Trophoblast cell (in vitro differentiated cells and primary cell): ENCODE measurements at regions not wholly inside any gene's neighbourhood (a gene's known extent, or its start where the extent isn't known, plus 50 kb on each side); places are given as distances from the start of the nearest gene placed in this dataset.

Source experiments
- DNase-seq, 2 donors: peaks; one replicate each; pipeline ENCODE4 v3.0.0-alpha.2; 2016
- H2AFZ ChIP-seq: 2 replicates; pipeline ENCODE4 v1.6.1; 2013; ENCODE audit warnings: low read length, moderate library complexity, mild to moderate bottlenecking; ENCODE audit not compliant: insufficient read depth, poor library complexity
- H2AK5ac ChIP-seq: 2 replicates; pipeline ENCODE4 v1.6.1; 2013; ENCODE audit warnings: mild to moderate bottlenecking, low read length
- H2BK120ac ChIP-seq: 2 replicates; pipeline ENCODE4 v1.6.1; 2013; ENCODE audit warnings: low read length, mild to moderate bottlenecking, moderate library complexity; ENCODE audit not compliant: insufficient read depth, poor library complexity
- H2BK12ac ChIP-seq: 2 replicates; pipeline ENCODE4 v1.6.1; 2013; ENCODE audit warnings: mild to moderate bottlenecking, low read length, moderate library complexity
- H2BK5ac ChIP-seq: 2 replicates; pipeline ENCODE4 v1.6.1; 2013; ENCODE audit warnings: low read length, low read depth, moderate library complexity, mild to moderate bottlenecking; ENCODE audit not compliant: poor library complexity
- H3K14ac ChIP-seq: 2 replicates; pipeline ENCODE4 v1.6.1; 2013; ENCODE audit warnings: mild to moderate bottlenecking, low read length
- H3K18ac ChIP-seq: 2 replicates; pipeline ENCODE4 v1.6.1; 2013; ENCODE audit warnings: mild to moderate bottlenecking, low read length
- H3K23ac ChIP-seq: 2 replicates; pipeline ENCODE4 v1.6.1; 2013; ENCODE audit warnings: low read length
- H3K27ac ChIP-seq: 2 replicates; pipeline ENCODE4 v1.5.1; 2013; ENCODE audit warnings: low read depth, mild to moderate bottlenecking, inconsistent platforms, low read length, moderate library complexity
- H3K27me3 ChIP-seq: 2 replicates; pipeline ENCODE4 v1.6.1; 2013; ENCODE audit warnings: inconsistent platforms, mild to moderate bottlenecking, low read length, moderate library complexity; ENCODE audit not compliant: insufficient read depth
- H3K36me3 ChIP-seq, 2 experiments: 1 replicate in 1 of 2; 2 replicates in 1 of 2; pipeline ENCODE4 v1.6.1; 2013; ENCODE audit warnings: low read length in 2 of 2, mild to moderate bottlenecking in 2 of 2, moderate library complexity in 1 of 2; ENCODE audit not compliant: insufficient read depth in 2 of 2, control insufficient read depth in 1 of 2
- H3K4ac ChIP-seq: 2 replicates; pipeline ENCODE4 v1.6.1; 2013; ENCODE audit warnings: low read depth, mild to moderate bottlenecking, low read length, moderate library complexity
- H3K4me1 ChIP-seq, 2 experiments: 1 replicate in 1 of 2; 2 replicates in 1 of 2; pipeline ENCODE4 v1.6.1; 2013; ENCODE audit warnings: low read length in 2 of 2, mild to moderate bottlenecking in 2 of 2, moderate library complexity in 1 of 2; ENCODE audit not compliant: insufficient read depth in 2 of 2, control insufficient read depth in 1 of 2
- H3K4me2 ChIP-seq: 2 replicates; pipeline ENCODE4 v1.6.1; 2013; ENCODE audit warnings: inconsistent platforms, mild to moderate bottlenecking, low read length, moderate library complexity
- H3K4me3 ChIP-seq: 2 replicates; pipeline ENCODE4 v1.5.1; 2013; ENCODE audit warnings: mild to moderate bottlenecking, low read depth, low read length, inconsistent platforms
- H3K79me1 ChIP-seq: one replicate; pipeline ENCODE4 v1.6.1; 2013; ENCODE audit warnings: low read length
- H3K79me2 ChIP-seq: 2 replicates; pipeline ENCODE4 v1.6.1; 2013; ENCODE audit warnings: low read length, mild to moderate bottlenecking; ENCODE audit not compliant: control insufficient read depth, insufficient read depth, poor library complexity
- H3K9ac ChIP-seq: 2 replicates; pipeline ENCODE4 v1.6.1; 2013; ENCODE audit warnings: mild to moderate bottlenecking, low read length
- H3K9me3 ChIP-seq: 2 replicates; pipeline ENCODE4 v1.6.1; 2013; ENCODE audit warnings: low read depth, mild to moderate bottlenecking, control low read depth, inconsistent platforms, low read length; ENCODE audit not compliant: insufficient read depth
- H4K12ac ChIP-seq: 2 replicates; pipeline ENCODE4 v1.6.1; 2013; ENCODE audit warnings: low read depth, mild to moderate bottlenecking, low read length, moderate library complexity
- H4K8ac ChIP-seq: 2 replicates; pipeline ENCODE4 v1.6.1; 2013; ENCODE audit warnings: low read depth, mild to moderate bottlenecking, low read length, moderate library complexity
- H4K91ac ChIP-seq: one replicate; pipeline ENCODE4 v1.6.1; 2013; ENCODE audit warnings: low read depth, mild to moderate bottlenecking, low read length, moderate library complexity
- WGBS: extraction: QIAGEN DNeasy Blood & Tissue Kit; methylation state at CpG from one replicate; pipeline ENCODE4 v1.1.7; 2013; ENCODE audit warnings: missing lambda C conversion rate; ENCODE audit not compliant: insufficient read length, insufficient coverage; ENCODE audit errors: extremely low coverage; 5-methylcytosine and 5-hydroxymethylcytosine counted together

DNA sequence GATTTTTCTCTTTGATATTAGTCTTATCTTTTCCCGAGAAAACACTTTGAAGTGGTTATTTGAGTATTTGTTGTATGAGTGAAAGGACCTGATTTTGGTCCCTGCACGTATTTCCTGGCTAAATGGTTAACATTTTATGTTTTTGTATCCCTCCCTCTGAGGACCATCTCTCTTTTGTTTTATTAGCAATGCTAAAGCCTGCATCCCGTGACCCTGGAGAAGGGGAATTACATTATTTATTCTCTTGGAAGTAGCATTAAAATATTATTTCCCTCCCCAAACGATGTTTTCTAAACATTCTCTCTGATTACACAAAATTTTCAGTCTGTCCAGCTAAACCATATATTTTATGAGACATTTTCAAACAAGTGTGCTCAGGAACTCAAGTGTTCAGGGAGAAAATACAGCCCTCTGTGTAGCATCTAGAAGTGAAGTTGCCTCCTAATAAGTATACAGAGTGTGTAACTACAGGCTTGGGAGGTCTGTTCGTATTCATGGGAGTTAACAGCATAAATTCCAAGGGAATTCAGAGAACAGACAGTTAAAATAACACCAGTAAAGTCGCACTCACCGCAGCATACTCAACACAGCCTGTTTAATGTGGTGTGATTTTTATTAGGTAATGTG is 163.8 kb upstream of the NPVF start:
- no peak overlapping the region for H2AK5ac ChIP-seq
- no CpG with 5 or more reads among the region's 7 CpGs for WGBS
- H2AFZ ChIP-seq: no peak overlapping the region

DNA sequence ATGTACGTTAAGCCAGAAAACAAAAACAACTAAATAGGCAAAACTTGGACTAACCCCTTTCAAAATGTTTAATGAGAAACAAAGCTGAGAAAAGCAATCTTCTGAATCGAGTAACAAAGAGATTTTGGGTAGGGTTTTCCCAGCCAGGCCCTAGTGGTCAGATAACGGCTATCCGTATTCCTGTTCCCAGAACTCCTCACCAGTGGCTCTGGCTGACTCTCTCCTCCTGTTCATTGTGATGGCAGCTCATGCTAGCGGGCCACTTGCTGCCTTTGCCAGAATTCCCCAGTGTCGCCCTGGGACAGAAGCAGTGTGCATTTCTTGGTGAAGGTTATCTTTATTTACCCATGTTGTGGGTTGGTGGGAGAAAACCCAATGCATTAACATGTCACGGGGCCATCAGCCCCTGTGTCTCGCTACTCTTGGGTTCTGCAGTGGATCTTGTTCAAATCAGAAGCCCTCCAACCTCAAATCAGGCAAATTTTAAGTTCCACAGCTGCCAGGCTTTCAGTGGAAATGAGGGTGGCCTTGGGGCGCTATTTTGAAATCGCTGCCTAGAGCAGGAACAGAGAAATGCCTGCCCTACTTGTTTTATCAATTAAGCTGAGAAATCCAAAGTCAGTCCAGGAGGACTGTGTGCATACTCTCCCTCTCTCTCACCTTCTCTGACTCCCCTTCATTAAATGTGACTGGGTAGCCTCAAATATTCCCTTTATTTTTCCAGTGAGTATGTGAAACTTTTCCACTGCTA is 164.5 kb upstream of the NPVF start:
- Histone ChIP-seq H2BK5ac (peak overlapping the region; percentile 7), H3K4me3 (no peak overlapping the region), H2AFZ (peak overlapping the region; percentile 1), H3K79me1 (peaks cover 3% of the 10 kb centered on the region), H3K14ac (peak overlapping the region; percentile 1), H3K4ac (no peak overlapping the region), H2BK120ac (peak overlapping the region; percentile 54), H3K9me3 (no peaks in the 10 kb centered on the region), H3K18ac (peak overlapping the region; percentile 3), H4K12ac (no peak overlapping the region), H3K27me3 (no peaks in the 10 kb centered on the region), H4K8ac (peak overlapping the region; percentile 47), H3K4me1 (peaks cover 4% of the 10 kb centered on the region in 2 experiments), H3K27ac (no peak overlapping the region), H3K36me3 (no peaks in the 10 kb centered on the region), H2BK12ac (peak overlapping the region; percentile 37), H3K9ac (no peak overlapping the region), H3K79me2 (no peaks in the 10 kb centered on the region), H3K4me2 (no peak overlapping the region), H4K91ac (peak overlapping the region; percentile 45), H3K23ac (no peak overlapping the region), H2AK5ac (no peak overlapping the region)
- DNase-seq: no peak
- no CpG with 5 or more reads among the region's 10 CpGs for WGBS

More for the DNA sequence above, 163.8 kb upstream of the NPVF start:
- Histone ChIP-seq H2BK5ac (no peak overlapping the region), H3K4ac (no peak overlapping the region), H3K23ac (no peak overlapping the region), H3K27me3 (no peaks in the 10 kb centered on the region), H3K9me3 (no peaks in the 10 kb centered on the region), H4K8ac (no peak overlapping the region), H3K36me3 (no peaks in the 10 kb centered on the region), H4K91ac (no peak overlapping the region), H3K79me1 (peaks cover 3% of the 10 kb centered on the region), H3K79me2 (no peaks in the 10 kb centered on the region), H3K4me2 (no peak overlapping the region), H3K27ac (no peak overlapping the region), H2BK12ac (no peak overlapping the region), H4K12ac (no peak overlapping the region), H3K14ac (no peak overlapping the region), H3K4me1 (peaks cover 4% of the 10 kb centered on the region in 2 experiments), H3K9ac (no peak overlapping the region), H3K4me3 (no peak overlapping the region), H2BK120ac (no peak overlapping the region), H3K18ac (no peak overlapping the region)
- no peak for DNase-seq

DNA sequence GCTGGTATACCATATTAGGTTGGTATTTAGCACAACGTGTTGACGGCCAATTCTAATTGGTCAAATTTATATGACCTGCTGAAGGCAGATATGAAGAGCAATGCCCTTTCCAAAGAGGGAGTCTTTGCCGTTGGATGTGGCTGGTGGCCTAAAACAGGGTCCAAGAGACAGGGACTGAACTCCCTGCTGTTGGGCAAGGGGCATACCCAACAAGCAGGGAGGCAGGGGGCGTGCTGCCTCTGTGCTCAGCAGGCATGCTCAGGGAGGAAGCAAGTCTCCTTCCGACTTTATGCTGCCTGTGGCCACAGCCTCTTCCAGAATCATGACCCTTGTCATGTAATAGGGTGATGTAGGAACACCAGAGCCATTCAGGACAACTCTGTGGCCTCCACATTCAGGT is 167.7 kb upstream of the NPVF start:
- Histone ChIP-seq H3K4ac (no peak overlapping the region), H3K23ac (no peak overlapping the region), H3K9ac (no peak overlapping the region), H3K4me1 (peaks cover 4% of the 10 kb centered on the region in 2 experiments), H2BK12ac (no peak overlapping the region), H3K36me3 (no peaks in the 10 kb centered on the region), H3K4me3 (no peak overlapping the region), H2BK120ac (no peak overlapping the region), H3K14ac (no peak overlapping the region), H3K4me2 (no peak overlapping the region), H3K18ac (no peak overlapping the region), H2AFZ (no peak overlapping the region), H2BK5ac (no peak overlapping the region), H3K9me3 (no peaks in the 10 kb centered on the region), H2AK5ac (no peak overlapping the region), H4K91ac (no peak overlapping the region), H3K79me2 (no peaks in the 10 kb centered on the region), H4K8ac (no peak overlapping the region), H3K27me3 (no peaks in the 10 kb centered on the region), H3K79me1 (peaks cover 3% of the 10 kb centered on the region), H4K12ac (no peak overlapping the region), H3K27ac (no peak overlapping the region)
- no CpG with 5 or more reads among the region's 5 CpGs for WGBS
- no peak for DNase-seq

GRCh38 chr7:25396668-25397067 is 168.4 kb upstream of the NPVF start:
- Histone ChIP-seq H3K14ac (no peak overlapping the region), H4K12ac (no peak overlapping the region), H4K91ac (no peak overlapping the region), H3K79me1 (peaks cover 3% of the 10 kb centered on the region), H3K36me3 (no peaks in the 10 kb centered on the region), H3K27ac (no peak overlapping the region), H2BK5ac (no peak overlapping the region), H3K18ac (no peak overlapping the region), H3K27me3 (no peaks in the 10 kb centered on the region), H3K4me1 (peaks cover 4% of the 10 kb centered on the region in 2 experiments), H2BK120ac (no peak overlapping the region), H2AFZ (no peak overlapping the region), H3K4me2 (no peak overlapping the region), H3K23ac (no peak overlapping the region), H2AK5ac (no peak overlapping the region), H2BK12ac (no peak overlapping the region), H3K4me3 (no peak overlapping the region), H3K4ac (no peak overlapping the region), H3K9ac (no peak overlapping the region), H3K79me2 (no peaks in the 10 kb centered on the region), H3K9me3 (no peaks in the 10 kb centered on the region), H4K8ac (no peak overlapping the region)
- no peak for DNase-seq
- whole genome bisulfite sequencing: no CpG with 5 or more reads among the region's 3 CpGs
